WI38 (cell line): ENCODE measurements at regions not wholly inside any gene's neighbourhood (a gene's known extent, or its start where the extent isn't known, plus 50 kb on each side); places are given as distances from the start of the nearest gene placed in this dataset.

Source experiments
- H3K4me3 ChIP-seq: 2 replicates; pipeline ENCODE4 v1.5.1; 2011; ENCODE audit warnings: low read depth, mild to moderate bottlenecking, control low read depth, low read length
- CTCF ChIP-seq: IDR thresholded peaks from 2 replicates; pipeline ENCODE4 v1.5.1; 2012; ENCODE audit warnings: low read depth, mild to moderate bottlenecking, control low read depth, low read length

GRCh38 chr4:136796953-136797352 lies 735.3 kb downstream of the PCDH18 start:
- H3K4me3 ChIP-seq = no peak overlapping the region

DNA sequence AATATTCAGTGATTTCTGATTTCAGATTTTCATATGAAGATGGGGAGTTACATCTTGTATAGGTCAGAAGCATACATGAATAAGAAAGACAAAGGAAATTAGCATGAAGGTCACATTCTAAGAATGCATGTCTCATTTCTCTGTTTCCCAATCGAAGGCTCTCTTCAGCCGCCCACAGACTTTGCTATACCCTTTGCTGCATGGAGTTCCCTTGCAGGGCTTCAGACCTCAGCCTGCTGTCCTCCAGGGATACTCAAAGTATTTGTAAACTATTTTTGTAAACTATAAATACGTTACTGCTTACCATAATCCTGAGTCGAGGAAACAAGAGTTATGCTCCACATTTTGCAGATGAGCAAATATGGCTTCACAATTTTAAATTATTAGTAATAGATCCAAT lies 738.4 kb downstream of the PCDH18 start:
- H3K4me3 ChIP-seq = no peak overlapping the region
- no peak for TF ChIP-seq CTCF

More at GRCh38 chr4:136796953-136797352, 735.3 kb downstream of the PCDH18 start:
- no peak for TF ChIP-seq CTCF

DNA sequence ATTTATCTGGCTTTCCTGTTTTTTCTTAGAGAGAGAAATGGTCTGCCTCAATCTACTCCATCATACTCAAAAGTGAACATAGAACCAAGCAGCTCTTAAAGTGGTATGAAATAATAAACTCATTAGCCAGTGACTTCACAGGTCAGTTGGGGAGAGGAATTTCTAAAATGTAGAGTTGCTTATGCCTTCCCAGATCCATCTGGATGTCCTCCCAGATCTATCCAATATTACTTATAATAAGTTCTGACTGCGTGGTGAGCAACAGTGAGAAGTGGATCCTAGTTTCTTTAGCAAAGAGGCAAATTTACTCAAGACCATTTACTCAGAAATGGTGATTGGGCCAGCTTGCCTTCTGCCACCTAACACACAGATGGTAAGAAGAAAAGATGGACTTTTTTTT lies 748.0 kb downstream of the PCDH18 start:
- no peak for TF ChIP-seq CTCF
- no peak overlapping the region for H3K4me3 ChIP-seq

GRCh38 chr4:136769717-136770116 lies 762.6 kb downstream of the PCDH18 start:
- no peak overlapping the region for H3K4me3 ChIP-seq
- TF ChIP-seq CTCF = no peak

DNA sequence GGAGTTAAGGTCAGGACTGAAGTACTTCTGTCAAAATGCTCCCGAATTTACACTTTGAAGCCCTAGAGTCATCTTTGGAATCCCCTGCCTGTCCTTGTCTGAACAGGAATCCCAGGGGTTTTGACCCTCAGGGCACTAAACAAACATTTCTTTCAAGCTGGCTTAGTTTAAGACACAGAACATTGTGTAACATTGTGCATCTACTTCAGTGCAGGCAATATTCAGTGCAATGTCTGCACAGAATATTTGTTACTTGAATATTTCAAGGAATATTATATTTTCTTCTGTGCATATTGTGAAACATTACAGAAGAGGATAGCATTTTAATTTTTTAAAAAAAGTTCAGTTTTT lies 763.4 kb downstream of the PCDH18 start:
- no peak for TF ChIP-seq CTCF

DNA sequence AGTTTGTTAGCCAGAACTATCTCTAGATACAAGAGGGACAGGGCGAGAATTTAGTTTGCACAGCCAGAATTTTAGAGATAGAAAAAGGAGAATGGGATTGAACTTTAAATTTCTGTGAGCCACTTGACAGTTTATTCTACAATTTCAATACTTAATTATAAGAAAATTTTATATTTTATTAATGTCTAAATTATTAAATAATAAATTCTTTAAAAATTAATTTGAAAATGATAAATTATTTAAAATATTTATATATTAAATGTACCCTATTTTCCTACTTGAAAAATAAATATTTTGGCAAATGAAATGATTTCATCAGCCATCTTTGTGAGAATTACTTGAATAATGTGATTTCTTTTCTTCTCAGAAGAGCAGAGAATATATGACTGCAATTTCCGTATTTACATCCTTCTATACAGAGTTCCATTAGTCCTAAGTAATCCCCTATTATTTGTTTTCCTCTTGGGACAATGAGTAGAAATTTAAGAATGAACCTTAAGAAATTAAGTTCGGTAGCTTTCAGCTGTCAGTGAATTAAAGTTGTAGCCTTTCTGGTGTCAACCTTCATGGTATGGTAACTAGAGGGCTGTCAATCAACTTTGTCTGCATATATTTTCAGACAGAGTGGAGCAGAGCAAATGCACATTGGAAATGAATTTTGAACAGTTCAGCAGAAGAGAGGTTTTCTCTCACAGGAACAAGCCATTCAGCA lies 763.9 kb downstream of the PCDH18 start:
- TF ChIP-seq CTCF = no peak
- no peak overlapping the region for H3K4me3 ChIP-seq

More for the DNA sequence above, 763.4 kb downstream of the PCDH18 start:
- no peak overlapping the region for H3K4me3 ChIP-seq

DNA sequence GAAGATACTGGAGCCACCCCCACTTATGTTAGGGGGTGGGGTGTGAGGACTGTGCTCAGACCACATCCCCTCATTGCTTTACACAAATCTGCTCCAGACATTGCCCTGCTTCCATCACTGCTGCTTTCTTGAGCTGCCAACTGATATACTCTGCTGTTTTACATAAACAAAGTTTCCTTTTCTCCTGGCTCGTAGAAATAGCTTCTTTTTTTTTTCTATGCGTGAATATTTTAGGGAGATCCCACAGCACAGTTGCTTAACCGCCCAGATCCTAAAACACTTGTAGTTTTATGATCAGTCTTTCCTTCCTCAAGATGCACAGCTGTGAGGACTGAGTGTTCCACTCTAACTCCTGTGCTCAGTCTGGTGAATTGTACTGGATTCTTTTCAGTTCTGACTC lies 768.4 kb downstream of the PCDH18 start:
- H3K4me3 ChIP-seq = no peak overlapping the region
- TF ChIP-seq CTCF = no peak
